GDM1 (cell line): ENCODE measurements at regions not wholly inside any gene's neighbourhood (a gene's known extent, or its start where the extent isn't known, plus 50 kb on each side); places are given as distances from the start of the nearest gene placed in this dataset.

ENCODE experiments used
- DNase-seq: peaks from one replicate; lab custom pipeline; 2025; lab: John Stamatoyannopoulos, UW

- no peak for DNase-seq
These were observed 462.7 kb upstream of the PKN2 start for GRCh38 chr1:88221411-88221810.

GRCh38 chr1:88224906-88225305 lies 459.2 kb upstream of the PKN2 start:
- DNase-seq, result no peak

- no peak for DNase-seq
These were observed 456.0 kb upstream of the PKN2 start for GRCh38 chr1:88228114-88228513.

- DNase-seq, result no peak
These were observed 453.9 kb upstream of the PKN2 start for GRCh38 chr1:88230126-88230525.

- DNase-seq, result no peak
These were observed 447.0 kb upstream of the PKN2 start for GRCh38 chr1:88237058-88237457.

- no peak for DNase-seq
These were observed 444.9 kb upstream of the PKN2 start for GRCh38 chr1:88239205-88239604.

GRCh38 chr1:88247666-88248065 lies 436.4 kb upstream of the PKN2 start:
- DNase-seq, result no peak

GRCh38 chr1:88250915-88251314 lies 433.2 kb upstream of the PKN2 start:
- DNase-seq, result no peak

GRCh38 chr1:88252745-88253144 lies 431.3 kb upstream of the PKN2 start:
- DNase-seq, result no peak

- no peak for DNase-seq
These were observed 418.5 kb upstream of the PKN2 start for GRCh38 chr1:88265606-88266005.

- no peak for DNase-seq
These were observed 418.0 kb upstream of the PKN2 start for GRCh38 chr1:88266051-88266450.

- DNase-seq, result no peak
These were observed 411.9 kb upstream of the PKN2 start for GRCh38 chr1:88272216-88272615.

- no peak for DNase-seq
These were observed 409.6 kb upstream of the PKN2 start for GRCh38 chr1:88274431-88274830.

GRCh38 chr1:88275259-88275862 lies 408.7 kb upstream of the PKN2 start:
- no peak for DNase-seq

GRCh38 chr1:88276163-88276562 lies 407.9 kb upstream of the PKN2 start:
- no peak for DNase-seq

- no peak for DNase-seq
These were observed 400.0 kb upstream of the PKN2 start for GRCh38 chr1:88284066-88284465.

- DNase-seq, result no peak
These were observed 399.3 kb upstream of the PKN2 start for GRCh38 chr1:88284666-88285366.

- DNase-seq, result no peak
These were observed 397.4 kb upstream of the PKN2 start for GRCh38 chr1:88286716-88287115.

GRCh38 chr1:88288571-88288970 lies 395.5 kb upstream of the PKN2 start:
- no peak for DNase-seq

- DNase-seq, result no peak
These were observed 394.5 kb upstream of the PKN2 start for GRCh38 chr1:88289401-88290102.

- DNase-seq, result no peak
These were observed 392.3 kb upstream of the PKN2 start for GRCh38 chr1:88291611-88292354.

- no peak for DNase-seq
These were observed 390.3 kb upstream of the PKN2 start for GRCh38 chr1:88293691-88294190.
